KOPT-K1 (cell line): ENCODE measurements at regions not wholly inside any gene's neighbourhood (a gene's known extent, or its start where the extent isn't known, plus 50 kb on each side); places are given as distances from the start of the nearest gene placed in this dataset.

Experiments
- H3K27ac ChIP-seq: fragments of 200-600 bp; sonication (generic); 2 replicates; pipeline ENCODE4 v1.5.1; 2016; ENCODE audit warnings: antibody characterized with exemption, mild to moderate bottlenecking, low read depth, low read length; ENCODE audit not compliant: poor library complexity, severe bottlenecking
- H3K36me3 ChIP-seq: fragments of 200-600 bp; sonication (generic); 2 replicates; pipeline ENCODE4 v1.5.1; 2017; ENCODE audit warnings: antibody characterized with exemption, mild to moderate bottlenecking, low read length, moderate library complexity; ENCODE audit not compliant: insufficient read depth
- H3K9me3 ChIP-seq: fragments of 200-600 bp; sonication (generic); 2 replicates; pipeline ENCODE4 v1.5.1; 2017; ENCODE audit warnings: antibody characterized with exemption, low read length, mild to moderate bottlenecking; ENCODE audit not compliant: insufficient read depth, poor library complexity, severe bottlenecking

DNA sequence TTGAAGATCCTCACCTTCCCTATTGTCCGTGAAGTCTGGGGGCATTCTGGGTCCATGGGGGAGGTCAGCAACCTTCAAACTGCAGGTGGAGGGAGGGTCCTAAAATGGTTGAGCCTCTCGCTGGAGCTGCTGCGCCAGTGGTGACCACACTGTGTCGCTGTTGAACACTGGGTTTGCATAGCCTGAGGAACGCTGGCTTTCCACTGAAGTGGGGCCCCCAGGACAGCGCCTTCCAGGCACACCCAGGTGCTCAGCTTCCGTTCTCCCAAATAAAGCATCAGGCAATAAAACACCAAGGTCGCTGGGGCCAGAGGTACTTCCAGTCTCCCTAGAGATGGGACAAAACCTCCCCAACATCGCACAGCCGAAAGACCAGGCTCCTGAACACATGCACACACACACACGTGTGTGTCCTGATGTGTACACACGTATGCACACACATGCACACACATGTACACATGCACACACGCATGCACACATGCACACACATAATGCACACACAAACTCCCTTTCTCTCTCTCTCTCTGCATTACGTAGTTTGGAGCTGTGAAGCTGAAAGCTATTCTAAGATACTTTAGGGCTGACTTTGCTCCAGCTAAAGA is 120.6 kb downstream of the IRF8 start:
- H3K36me3 ChIP-seq, result no peaks in the 10 kb centered on the region
- no peak overlapping the region for H3K27ac ChIP-seq
- peaks cover 38% of the 10 kb centered on the region for H3K9me3 ChIP-seq

DNA sequence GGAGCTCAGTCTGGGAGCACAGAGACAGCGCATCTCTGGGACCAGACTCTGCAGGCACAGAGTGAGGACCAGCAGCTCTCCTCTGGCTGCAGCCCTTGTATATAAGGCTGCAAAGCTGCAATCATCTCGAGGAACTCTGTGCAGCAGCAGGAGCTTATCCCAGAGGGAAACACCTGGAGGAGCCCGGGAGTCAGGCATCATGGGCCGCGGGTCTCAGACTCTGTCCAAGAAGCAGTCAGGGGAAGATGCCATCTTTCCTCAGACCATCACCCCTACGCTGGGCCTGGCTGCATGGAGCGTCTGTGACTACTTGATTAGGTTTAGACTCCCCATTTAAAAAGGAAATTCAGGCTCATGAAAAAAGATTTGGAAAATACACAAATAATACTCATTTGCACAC is 122.0 kb downstream of the IRF8 start:
- Histone ChIP-seq H3K9me3 (peaks cover 48% of the 10 kb centered on the region), H3K27ac (no peak overlapping the region), H3K36me3 (no peaks in the 10 kb centered on the region)

DNA sequence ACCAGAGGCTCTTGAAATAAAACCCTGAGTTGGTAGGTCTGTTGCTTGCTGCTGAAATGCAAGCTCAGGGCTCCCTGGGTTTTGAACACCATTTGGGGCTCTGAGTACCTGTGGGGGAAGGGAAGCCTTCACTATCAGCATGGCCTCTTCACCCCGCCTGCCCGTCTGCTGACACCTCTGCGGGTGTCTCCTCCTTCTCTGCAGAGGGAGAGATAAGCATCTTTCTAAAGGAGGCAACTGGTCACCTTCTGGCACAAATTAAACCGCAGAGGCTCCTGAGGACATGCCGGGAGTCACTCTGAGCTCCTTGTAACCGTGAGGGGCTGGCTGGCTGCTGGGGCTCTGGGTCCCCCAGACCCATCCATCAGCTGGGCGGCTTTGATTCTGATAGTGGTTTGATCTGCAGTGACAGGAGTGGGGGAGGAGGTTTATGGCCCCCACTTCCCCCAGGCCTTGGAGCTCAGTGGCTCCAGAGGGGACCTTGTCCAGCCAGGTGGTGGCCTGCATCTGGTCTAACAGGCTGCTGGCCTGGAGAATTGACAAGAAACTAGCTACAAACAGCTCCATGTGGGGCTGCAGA is 123.5 kb downstream of the IRF8 start:
- no peak overlapping the region for H3K27ac ChIP-seq
- peaks cover 48% of the 10 kb centered on the region for H3K9me3 ChIP-seq
- H3K36me3 ChIP-seq, result no peaks in the 10 kb centered on the region

DNA sequence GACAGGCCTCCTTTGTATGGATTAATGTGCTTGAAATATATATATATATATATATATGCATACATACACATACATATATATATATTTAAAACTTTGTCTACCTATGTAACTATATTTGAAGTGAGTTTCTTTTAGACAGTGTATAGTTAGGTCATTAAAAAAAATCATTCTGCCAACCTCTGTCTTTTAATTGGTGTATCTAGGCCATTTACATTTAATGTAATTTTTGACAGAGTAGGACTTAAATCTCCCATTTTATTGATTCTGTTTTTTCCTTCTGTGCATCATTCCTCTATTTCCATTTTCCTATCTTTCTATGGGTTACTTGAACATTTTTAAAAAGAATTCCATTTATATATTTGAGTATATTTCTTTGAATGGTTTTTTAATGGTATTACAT is 125.2 kb downstream of the IRF8 start:
- peaks cover 42% of the 10 kb centered on the region for H3K9me3 ChIP-seq

DNA sequence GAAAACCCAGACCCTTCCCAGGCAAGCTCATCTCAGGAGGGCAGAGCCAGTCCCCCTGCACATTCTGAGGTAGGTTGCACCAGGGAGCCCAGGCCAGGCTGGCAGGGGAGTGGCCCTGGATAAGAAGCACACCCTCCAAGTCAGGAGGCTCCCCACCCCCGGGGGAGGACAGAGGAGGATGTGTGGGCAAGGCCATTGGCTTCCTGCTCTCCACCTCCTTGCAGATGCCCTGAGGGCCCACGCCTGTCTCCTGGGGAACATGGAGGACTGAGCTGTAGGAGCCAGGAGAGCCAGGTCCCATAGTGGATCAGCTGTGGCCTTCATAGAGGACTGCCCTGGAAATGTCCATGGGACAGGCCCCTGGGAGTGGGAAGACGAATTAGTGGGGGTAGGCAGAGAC is 126.7 kb downstream of the IRF8 start:
- H3K9me3 ChIP-seq, result peaks cover 27% of the 10 kb centered on the region

More for the DNA sequence above, 125.2 kb downstream of the IRF8 start:
- Histone ChIP-seq H3K27ac (no peak overlapping the region), H3K36me3 (no peaks in the 10 kb centered on the region)

DNA sequence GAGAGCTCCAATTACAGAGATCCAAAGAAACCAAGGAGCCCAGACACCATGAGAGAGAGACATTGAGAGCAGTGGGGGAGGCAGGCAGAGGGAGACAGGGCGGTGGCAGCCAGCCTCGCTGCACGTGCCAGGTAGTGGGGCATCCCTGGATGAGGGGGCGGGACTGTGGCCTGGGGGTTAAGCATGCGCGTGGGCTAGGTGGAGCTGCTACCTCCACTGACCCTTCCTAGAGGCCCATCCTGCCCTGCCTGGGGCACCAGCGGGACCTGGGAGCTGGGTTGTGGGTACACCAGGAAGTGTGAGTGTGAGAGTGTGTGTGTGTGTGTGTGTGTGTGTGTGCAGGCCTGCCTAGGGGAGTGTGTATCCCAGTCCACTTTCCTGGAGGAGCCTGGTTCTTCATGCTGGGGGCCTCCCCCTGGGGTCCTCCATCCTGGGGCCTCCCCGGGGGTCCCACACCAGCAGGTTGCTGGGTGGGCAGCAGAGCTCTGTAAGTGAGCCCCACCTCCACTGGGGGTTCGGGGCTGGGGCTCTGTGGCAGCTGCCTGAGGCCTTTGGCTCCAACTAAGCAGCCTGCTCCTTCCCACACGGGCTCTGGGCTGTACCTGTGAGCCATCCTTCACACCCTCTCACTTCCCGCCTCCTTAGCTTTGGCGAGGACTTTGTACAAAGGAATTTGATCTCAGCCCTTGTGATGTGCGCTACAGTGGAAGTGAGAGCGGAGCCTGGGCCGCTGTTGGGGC is 127.4 kb downstream of the IRF8 start:
- Histone ChIP-seq H3K27ac (no peak overlapping the region), H3K9me3 (peaks cover 25% of the 10 kb centered on the region), H3K36me3 (no peaks in the 10 kb centered on the region)

More for the DNA sequence above, 126.7 kb downstream of the IRF8 start:
- no peaks in the 10 kb centered on the region for H3K36me3 ChIP-seq
- H3K27ac ChIP-seq, result no peak overlapping the region

DNA sequence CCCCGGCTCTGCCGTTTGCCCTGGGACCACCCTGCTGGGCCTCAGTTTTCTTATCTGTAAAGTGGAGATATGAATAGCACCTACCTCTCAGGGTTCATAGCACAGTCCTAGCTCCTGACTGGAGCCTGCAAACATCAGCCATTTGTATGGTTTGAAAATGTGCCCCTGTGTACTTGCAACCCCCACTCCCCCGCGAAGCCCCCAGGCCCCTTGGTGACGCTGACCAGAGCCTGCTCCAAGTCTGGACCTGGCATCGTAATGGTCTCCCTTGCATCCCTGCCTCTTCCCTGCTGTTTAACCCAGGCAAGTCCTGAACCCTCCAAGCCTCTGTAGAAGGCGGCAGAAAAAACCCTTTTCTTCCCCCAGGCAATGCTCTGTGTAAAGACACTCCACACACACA is 128.0 kb downstream of the IRF8 start:
- Histone ChIP-seq H3K9me3 (peaks cover 24% of the 10 kb centered on the region), H3K36me3 (no peaks in the 10 kb centered on the region), H3K27ac (no peak overlapping the region)

DNA sequence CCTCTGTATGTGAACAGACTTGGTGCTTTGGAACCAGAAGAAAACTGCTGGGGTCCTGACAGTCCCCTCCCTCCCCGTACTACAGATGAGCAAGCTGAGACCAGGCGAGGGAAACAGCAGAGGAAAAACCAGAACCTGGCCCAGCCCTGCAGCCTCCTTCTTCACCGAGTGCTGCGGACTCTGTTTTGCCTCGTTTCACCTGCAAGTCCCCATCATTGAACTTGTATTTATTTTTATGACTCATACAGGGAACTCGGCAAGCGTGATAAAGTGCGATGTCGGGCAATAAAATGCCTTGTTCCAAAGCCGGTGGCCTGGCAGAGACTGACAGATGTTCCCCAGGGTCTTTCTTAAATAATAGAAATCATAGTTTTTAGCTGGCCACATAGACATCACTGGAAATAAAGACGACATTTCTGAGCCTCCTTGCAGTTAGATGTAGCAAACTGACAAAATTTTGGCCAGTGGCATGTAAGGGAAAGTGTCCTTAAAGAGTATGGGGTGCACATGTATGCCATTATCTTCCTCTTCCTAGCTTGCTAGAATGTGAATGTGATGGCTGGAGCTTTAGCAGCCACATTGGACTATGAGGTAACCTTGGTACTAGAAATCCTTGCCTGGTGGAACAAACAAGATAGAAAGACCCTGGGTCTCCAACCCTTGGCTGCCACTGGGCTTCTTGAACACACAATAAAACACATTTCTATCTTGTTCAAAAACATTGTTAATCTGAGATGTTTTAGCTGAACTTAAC is 128.6 kb downstream of the IRF8 start:
- Histone ChIP-seq H3K9me3 (peaks cover 20% of the 10 kb centered on the region), H3K36me3 (no peaks in the 10 kb centered on the region), H3K27ac (no peak overlapping the region)

DNA sequence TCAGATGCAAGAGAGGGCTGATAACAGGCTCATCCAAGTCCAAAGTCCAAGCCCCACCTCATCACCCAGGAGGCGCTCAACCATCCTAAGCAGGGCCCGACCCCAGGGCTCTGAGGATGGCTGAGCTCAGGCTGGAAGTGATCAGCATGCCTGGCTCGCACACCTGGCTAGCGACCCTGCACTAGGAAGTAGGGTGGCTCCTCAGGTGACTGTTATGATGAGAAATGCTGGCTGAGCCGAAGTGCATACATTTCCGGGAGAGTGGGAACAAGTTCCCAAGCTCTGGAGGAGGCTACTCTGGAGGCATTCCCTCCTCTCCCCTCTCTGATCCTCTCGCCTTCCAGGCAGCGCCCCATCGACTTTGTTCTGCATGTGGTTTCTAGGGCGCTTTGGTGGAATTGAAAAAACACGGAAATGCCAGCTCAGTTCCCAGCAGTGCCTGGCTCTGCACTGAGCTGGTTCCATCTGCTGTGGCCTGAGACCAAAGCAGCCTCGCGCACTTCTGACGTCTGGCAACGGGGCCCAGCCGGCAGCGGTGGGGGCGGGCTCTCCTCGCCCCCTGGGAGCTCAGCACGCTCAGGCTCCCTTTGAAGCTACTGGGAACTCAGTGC is 130.3 kb downstream of the IRF8 start:
- Histone ChIP-seq H3K9me3 (peaks cover 11% of the 10 kb centered on the region), H3K36me3 (no peaks in the 10 kb centered on the region), H3K27ac (no peak overlapping the region)

DNA sequence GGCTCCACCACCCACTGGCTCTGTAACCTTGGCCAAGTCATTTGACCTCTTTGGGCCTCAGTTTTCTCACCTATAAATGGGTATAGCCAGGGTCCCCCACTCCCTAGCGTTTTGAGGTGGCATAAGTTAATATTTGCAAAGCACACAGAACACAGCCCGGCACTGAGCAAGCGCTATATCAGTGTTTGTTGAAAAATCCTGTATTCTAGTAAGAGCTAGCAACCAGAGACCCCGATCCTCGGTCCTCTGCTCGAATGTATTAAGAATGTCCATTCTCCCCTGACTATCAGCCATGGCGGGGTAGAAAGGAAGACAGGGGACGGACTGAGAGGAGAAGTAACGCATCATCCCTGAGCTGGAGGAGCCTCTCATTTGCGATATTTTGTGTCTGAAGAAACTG is 131.2 kb downstream of the IRF8 start:
- Histone ChIP-seq H3K9me3 (peaks cover 5% of the 10 kb centered on the region), H3K36me3 (no peaks in the 10 kb centered on the region), H3K27ac (no peak overlapping the region)

DNA sequence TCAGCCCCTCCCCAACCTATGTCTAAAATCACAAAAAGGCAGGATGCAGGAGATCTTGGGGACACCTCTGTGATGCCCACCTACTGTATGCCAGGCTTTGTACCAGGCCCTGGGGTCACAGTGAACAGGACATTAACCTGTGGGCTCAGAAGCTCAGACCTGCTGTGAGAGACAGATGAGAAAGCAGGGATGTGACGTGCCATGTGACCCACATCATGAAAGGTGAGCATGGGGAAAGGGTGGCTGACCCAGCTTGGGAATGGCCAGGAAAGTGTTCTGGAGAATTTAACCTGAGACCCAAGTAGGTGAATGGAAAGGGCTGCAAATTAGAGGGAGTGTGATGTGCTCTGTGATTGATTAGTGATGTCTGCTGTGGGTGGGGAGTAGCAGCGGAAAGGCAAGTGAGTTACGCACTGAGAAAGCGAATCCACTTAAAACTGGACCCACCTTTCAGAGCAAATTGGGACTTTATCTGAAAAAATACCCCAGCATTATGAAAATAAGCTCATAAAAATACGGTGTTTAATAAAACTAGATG is 132.2 kb downstream of the IRF8 start:
- H3K36me3 ChIP-seq, result no peaks in the 10 kb centered on the region
- H3K27ac ChIP-seq, result no peak overlapping the region
- no peaks in the 10 kb centered on the region for H3K9me3 ChIP-seq

DNA sequence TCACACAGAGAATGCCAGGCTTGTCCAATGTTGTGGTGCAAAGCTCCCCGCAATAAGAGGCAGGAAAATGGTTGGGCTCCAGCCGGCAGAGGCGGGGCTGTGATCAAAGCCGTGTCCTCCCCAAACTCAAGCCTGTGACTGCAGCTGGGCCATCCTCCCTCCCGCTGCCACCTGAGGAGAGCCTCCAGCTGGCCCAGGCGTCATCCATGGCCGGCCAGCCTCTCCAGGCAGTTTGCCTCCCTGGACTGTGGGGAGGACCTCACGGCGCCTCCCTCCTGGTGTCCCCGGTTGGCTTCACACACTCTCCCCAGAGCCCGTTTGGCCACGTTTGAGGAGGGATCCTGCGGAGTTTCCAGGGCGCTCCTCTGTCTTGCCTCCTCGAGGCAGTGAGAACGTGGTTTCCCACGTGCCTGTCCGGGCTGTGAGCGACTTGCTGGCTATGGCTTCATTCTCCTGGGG is 134.1 kb downstream of the IRF8 start:
- Histone ChIP-seq H3K36me3 (no peaks in the 10 kb centered on the region), H3K27ac (no peak overlapping the region), H3K9me3 (no peaks in the 10 kb centered on the region)

DNA sequence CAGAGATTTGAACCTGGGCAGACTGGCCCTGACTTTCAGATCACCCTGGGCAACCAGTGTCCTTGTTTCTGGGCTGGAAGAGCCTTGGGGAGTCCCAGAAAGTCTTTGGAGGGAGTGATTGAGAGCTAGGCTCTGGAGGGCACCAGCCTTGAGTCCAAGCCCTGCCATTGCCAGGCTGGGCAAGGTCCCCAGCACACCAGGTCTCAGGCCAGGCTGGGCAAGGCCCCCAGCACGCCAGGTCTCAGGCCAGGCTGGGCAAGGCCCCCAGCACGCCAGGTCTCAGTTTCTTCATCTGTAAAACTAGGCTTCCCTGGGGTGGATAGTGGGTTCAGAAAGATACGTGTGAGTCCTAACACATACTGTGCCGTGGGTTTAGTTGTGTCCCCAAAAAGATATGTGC is 135.0 kb downstream of the IRF8 start:
- Histone ChIP-seq H3K36me3 (no peaks in the 10 kb centered on the region), H3K9me3 (no peaks in the 10 kb centered on the region), H3K27ac (no peak overlapping the region)

DNA sequence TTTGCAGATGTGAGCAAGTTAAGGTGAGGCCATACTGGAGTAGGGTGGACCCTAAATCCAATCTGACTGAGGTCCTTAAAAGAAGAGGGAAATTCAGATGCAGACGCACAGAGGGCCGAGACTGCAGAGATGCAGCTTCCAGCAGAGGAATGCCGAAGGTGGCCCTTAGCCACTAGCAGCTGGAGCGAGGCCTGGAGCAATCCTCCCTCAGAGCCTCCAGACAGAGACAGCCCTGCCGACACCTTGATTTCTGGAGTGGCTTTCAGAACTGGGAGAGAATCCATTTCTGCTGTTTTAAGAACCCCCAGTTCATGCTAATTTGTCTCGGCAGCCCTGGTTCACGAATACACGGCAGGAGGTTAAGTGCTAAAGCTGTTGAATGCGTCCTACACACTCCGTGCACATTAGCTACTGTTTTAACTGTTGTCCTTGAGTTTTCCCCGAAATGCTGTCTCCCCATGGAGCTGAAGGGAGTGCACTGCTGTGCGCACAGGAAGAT is 135.5 kb downstream of the IRF8 start:
- Histone ChIP-seq H3K9me3 (no peaks in the 10 kb centered on the region), H3K27ac (no peak overlapping the region), H3K36me3 (no peaks in the 10 kb centered on the region)
